ENCODE measurements at regions not wholly inside any gene's neighbourhood (a gene's known extent, or its start where the extent isn't known, plus 50 kb on each side); places are given as distances from the start of the nearest gene placed in this dataset.
"Not testable (repeated sequence)": the region's sequence is repeated elsewhere in the genome, so short reads cannot be mapped to it uniquely, and the experiment has no call there.

- in situ Hi-C loops (cut with MboI) = no loop called here
- Histone ChIP-seq H2AFZ (no peak overlapping the region), H3K4me3 (no peak overlapping the region), H3K27ac (no peak overlapping the region), H3K79me2 (ENCODE audit: insufficient read depth) (no peaks in the 10 kb centered on the region), H3K27me3 (replicated peaks; ENCODE audit: insufficient read depth) (peaks cover 65% of the 10 kb centered on the region), H3K9me2 (ENCODE audit: insufficient read depth) (no peaks in the 10 kb centered on the region), H3K4me1 (ENCODE audit: insufficient read depth) (no peaks in the 10 kb centered on the region), H3K9ac (no peak overlapping the region), H3F3A (ENCODE audit: insufficient read depth) (no peaks in the 10 kb centered on the region), H3K4me2 (ENCODE audit: unreplicated experiment) (no peak overlapping the region), H3K9me3 (ENCODE audit: low read depth) (no peaks in the 10 kb centered on the region), H4K20me1 (ENCODE audit: insufficient read depth) (no peaks in the 10 kb centered on the region), H3K36me3 (ENCODE audit: low read depth) (no peaks in the 10 kb centered on the region)
- TF ChIP-seq EZH2phosphoT487 (IDR thresholded peaks at IDR 0.05; ENCODE audit: insufficient read depth, low read depth) (no peak), EZH2 (IDR thresholded peaks at IDR 0.05; ENCODE audit: insufficient read depth, poor library complexity, severe bottlenecking) (no peak)
- WGBS, 2 experiments (ENCODE audit: low coverage in 1 of 2, low lambda C conversion rate in 2 of 2, missing lambda C conversion rate in 2 of 2) = 52 to 53% methylated on average over 10 to 11 of the region's 11 CpGs
- DNase-seq = no peak
Measured at GRCh38 chr21:33149181-33149580, 79.2 kb downstream of the OLIG1 start.

GRCh38 chr21:33150968-33151367 lies 78.8 kb upstream of the IFNAR2 start:
- H3K36me3 ChIP-seq (ENCODE audit: low read depth) = not testable (repeated sequence)

GRCh38 chr21:33151941-33152731 lies 77.6 kb upstream of the IFNAR2 start:
- Histone ChIP-seq H3K4me1 (ENCODE audit: insufficient read depth) (no peaks in the 10 kb centered on the region), H3K9me3 (ENCODE audit: low read depth) (no peaks in the 10 kb centered on the region), H4K20me1 (ENCODE audit: insufficient read depth) (no peaks in the 10 kb centered on the region), H3K27ac (no peak overlapping the region), H3K36me3 (ENCODE audit: low read depth) (no peaks in the 10 kb centered on the region), H3F3A (ENCODE audit: insufficient read depth) (no peaks in the 10 kb centered on the region), H3K4me3 (no peak overlapping the region), H3K9me2 (ENCODE audit: insufficient read depth) (no peaks in the 10 kb centered on the region), H2AFZ (no peak overlapping the region), H3K9ac (no peak overlapping the region), H3K27me3 (replicated peaks; ENCODE audit: insufficient read depth) (peaks cover 42% of the 10 kb centered on the region), H3K79me2 (ENCODE audit: insufficient read depth) (no peaks in the 10 kb centered on the region), H3K4me2 (ENCODE audit: unreplicated experiment) (no peak overlapping the region)
- TF ChIP-seq EZH2phosphoT487 (IDR thresholded peaks at IDR 0.05; ENCODE audit: insufficient read depth, low read depth) (no peak), EZH2 (IDR thresholded peaks at IDR 0.05; ENCODE audit: insufficient read depth, poor library complexity, severe bottlenecking) (no peak)
- 28 to 30% methylated on average over 32 of the region's 32 CpGs for WGBS, 2 experiments (ENCODE audit: low coverage in 1 of 2, low lambda C conversion rate in 2 of 2, missing lambda C conversion rate in 2 of 2)
- DNase-seq = no peak
- in situ Hi-C loops (cut with MboI) = no loop called here

More at GRCh38 chr21:33150968-33151367, 78.8 kb upstream of the IFNAR2 start:
- H3K4me3 ChIP-seq; H4K20me1 ChIP-seq (ENCODE audit: insufficient read depth); H3K9ac ChIP-seq; H3K9me2 ChIP-seq (ENCODE audit: insufficient read depth); H3K4me2 ChIP-seq (ENCODE audit: unreplicated experiment); H3K9me3 ChIP-seq (ENCODE audit: low read depth); H3K79me2 ChIP-seq (ENCODE audit: insufficient read depth); DNase-seq; H2AFZ ChIP-seq; in situ Hi-C loops (cut with MboI); H3K4me1 ChIP-seq (ENCODE audit: insufficient read depth); H3F3A ChIP-seq (ENCODE audit: insufficient read depth); H3K27ac ChIP-seq: not testable (repeated sequence)
- peaks cover 54% of the 10 kb centered on the region for H3K27me3 ChIP-seq (replicated peaks; ENCODE audit: insufficient read depth)
- 47 to 57% methylated on average over 3 of the region's 3 CpGs for WGBS, 2 experiments (ENCODE audit: low coverage in 1 of 2, low lambda C conversion rate in 2 of 2, missing lambda C conversion rate in 2 of 2)

- Histone ChIP-seq H3K4me3 (no peak overlapping the region), H3K27me3 (replicated peaks; ENCODE audit: insufficient read depth) (peaks cover 40% of the 10 kb centered on the region), H4K20me1 (ENCODE audit: insufficient read depth) (no peaks in the 10 kb centered on the region), H3F3A (ENCODE audit: insufficient read depth) (no peaks in the 10 kb centered on the region), H3K9me3 (ENCODE audit: low read depth) (no peaks in the 10 kb centered on the region), H3K9ac (no peak overlapping the region), H3K4me1 (ENCODE audit: insufficient read depth) (no peaks in the 10 kb centered on the region), H3K36me3 (ENCODE audit: low read depth) (no peaks in the 10 kb centered on the region), H3K27ac (no peak overlapping the region), H3K4me2 (ENCODE audit: unreplicated experiment) (no peak overlapping the region), H3K79me2 (ENCODE audit: insufficient read depth) (no peaks in the 10 kb centered on the region), H3K9me2 (ENCODE audit: insufficient read depth) (no peaks in the 10 kb centered on the region), H2AFZ (no peak overlapping the region)
- DNase-seq = no peak
- in situ Hi-C loops (cut with MboI) = no loop called here
- TF ChIP-seq EZH2 (IDR thresholded peaks at IDR 0.05; ENCODE audit: insufficient read depth, poor library complexity, severe bottlenecking) (no peak), EZH2phosphoT487 (IDR thresholded peaks at IDR 0.05; ENCODE audit: insufficient read depth, low read depth) (no peak)
- 70 to 76% methylated on average over 13 of the region's 13 CpGs for WGBS, 2 experiments (ENCODE audit: low coverage in 1 of 2, low lambda C conversion rate in 2 of 2, missing lambda C conversion rate in 2 of 2)
Measured at GRCh38 chr21:33152732-33153130, 77.0 kb upstream of the IFNAR2 start.
